Limb (tissue), 2 donors: ENCODE measurements at regions not wholly inside any gene's neighbourhood (a gene's known extent, or its start where the extent isn't known, plus 50 kb on each side); places are given as distances from the start of the nearest gene placed in this dataset.
A peak's percentile ranks its signal among the peaks of the same experiment; 100 is the strongest.
"Not testable (repeated sequence)": the region's sequence is repeated elsewhere in the genome, so short reads cannot be mapped to it uniquely, and the experiment has no call there.

Experiments
- DNase-seq, 2 donors: peaks; one replicate each; pipeline ENCODE4 v3.0.0-alpha.2; 2016; ENCODE audit errors: extremely low spot score in 2 of 2

DNA sequence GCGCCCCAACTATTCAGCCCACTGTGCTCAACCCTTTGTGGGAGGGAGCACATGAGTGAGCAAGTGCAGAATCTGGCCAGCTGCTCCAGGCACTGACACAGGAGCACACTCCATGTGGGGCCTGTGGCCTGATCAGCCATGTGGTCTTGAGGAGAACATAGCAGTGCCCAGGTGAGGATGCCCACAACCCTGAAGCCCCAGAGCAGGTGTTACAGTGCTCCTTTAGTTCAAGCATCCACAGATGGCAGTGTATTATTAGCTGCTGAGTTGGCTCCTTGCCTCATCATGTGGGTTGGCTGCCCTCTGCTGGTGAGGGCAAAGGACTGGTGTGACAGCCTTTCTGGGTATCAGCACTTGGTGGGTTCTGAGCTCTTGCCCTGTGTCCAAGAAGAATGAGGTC lies 1588.2 kb downstream of the SI start:
- DNase-seq: no peak

DNA sequence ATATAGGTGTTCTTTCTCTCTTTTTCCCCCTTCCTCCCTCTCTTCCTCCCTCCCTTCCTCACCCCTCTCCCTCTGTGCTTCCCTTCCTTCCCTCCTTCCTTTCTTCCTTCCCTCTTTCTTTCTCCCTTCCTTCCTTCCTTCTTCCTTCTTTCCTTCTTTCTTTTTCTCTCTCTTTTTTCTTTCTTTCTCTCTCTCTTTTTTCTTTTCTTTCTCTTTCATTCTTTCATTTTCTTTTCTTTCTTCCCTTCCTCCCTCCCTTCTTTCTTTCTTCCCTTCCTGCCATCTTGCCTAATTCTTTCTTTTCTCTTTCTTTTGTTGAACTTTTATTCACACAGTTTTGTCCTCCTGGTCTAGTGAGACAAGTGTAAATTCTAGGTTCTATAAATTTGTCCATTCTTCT lies 1595.6 kb downstream of the SI start:
- no peak for DNase-seq

DNA sequence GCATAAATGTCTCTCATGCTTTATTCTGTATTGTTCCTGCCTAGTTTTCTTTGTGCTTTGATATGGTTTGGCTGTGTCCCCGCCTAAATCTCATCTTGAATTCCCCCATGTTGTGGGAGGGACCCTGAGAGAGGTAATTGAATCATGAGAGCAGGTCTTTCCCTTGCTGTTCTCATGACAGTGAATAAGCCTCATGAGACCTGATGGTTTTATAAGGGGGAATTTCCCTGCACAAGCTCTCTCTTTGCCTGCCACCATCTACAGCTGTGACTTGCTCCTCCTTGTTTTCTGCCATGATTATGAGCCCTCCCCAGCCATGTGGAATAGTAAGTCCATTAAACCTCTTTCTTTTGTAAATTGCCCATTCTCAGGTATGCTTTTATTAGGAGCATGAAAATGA lies 1596.6 kb downstream of the SI start:
- no peak for DNase-seq

DNA sequence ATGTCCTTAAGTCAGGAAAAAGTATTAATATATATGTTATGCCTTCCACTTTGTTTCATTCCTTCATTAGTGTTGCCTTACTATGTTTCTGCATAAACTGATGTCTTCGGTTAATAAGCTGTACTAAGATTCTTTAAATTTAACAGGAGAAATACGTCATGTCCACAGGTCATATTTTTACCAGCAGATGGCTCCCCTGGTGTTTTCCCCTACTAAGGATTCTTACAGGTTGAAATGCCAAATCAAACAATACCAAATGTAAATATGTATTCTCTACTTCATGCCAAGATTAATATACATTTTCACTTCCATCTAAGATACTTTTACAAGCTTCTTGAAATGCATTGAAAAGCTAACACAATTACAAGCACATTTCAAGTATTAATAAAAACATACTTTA lies 1602.1 kb downstream of the SI start:
- DNase-seq: no peak

DNA sequence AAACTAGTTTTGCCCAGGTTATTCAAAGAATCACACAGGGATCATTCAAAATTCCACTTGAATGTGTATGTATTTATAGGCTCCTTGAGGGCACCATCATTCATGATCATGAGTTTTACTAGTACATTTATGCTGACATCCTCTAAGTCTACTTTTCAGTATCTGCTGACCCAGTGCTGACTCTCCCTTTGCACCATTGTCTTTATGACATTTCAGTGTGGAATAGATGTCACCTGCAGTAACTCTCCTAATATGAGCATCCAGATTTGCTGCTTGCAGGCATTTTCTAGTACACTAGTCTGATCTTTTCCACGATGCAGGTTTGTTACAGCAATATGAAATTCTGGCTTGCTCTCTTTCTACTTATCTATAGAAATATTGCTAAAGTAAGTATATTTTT lies 1603.5 kb downstream of the SI start:
- no peak for DNase-seq

DNA sequence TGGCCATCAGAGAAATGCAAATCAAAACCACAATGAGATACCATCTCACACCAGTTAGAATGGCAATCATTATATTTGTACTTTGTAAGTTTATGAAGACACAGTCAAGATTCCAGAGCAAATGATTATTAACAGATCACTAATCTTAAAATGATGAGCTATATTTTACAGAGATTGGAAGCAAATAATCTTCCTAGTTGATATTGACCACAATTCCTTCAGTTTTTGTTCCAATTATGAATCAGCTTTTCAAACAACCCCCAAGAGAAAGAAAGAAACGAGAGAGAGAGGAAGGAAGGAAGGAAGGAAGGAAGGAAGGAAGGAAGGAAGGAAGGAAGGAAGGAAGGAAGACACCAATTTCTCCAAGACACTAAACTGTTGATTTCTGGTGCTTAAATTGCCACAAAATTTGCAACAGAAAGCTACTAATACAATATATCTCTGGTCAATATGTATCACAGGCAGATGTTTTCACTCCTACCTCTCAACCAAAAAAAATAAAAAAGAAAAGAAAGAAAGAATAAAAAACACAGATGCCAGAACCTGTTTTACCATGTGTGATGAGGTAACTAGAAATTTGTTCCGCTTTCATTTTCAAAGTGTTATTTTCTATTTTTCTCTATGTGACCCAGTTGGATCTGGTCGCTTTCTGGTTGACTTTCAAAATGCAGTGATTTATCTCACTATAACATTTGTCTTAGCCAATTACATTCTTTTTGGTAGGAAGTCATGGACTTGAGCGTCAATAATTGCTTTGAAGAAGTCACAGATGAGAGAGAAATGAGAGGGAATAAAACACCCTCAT lies 1609.6 kb downstream of the SI start:
- DNase-seq: no peak

DNA sequence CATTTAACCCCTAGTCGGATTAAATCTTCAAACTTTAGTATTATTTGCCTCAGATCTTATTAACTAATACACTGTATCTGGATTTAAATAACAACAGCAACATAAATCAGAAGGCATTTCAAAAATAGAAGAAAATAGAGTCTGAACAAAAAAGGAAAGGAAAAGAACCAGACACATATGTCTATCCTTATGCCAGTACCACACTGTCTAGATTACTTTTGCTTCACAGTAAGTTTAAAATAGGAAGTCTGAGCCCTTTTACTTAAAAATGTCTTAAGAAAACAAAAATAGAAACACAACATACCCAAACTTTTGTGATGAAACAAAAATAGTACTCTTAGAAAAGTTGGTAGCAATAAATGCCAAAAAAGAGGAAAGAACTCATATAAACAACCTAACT lies 1615.8 kb downstream of the SI start:
- no peak for DNase-seq

DNA sequence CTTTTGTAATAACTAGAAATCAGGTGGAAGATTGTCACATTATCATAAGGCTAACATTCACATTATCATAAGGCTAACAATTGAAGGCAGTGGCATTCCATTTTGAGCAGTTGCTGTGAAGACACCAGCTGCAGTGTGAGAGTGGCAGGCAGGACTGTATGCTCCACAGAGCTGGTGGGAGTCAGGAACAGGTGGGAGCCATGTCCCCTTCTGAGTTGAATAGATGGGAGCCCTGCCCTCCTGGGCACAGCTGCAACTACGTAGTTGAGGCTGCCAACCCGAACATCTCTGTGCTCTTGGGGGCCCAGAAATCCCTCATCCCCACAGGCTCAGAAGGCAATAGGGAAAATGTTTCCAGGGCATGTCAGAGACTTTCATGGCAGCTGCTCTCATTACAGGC lies 1627.6 kb downstream of the SI start:
- peak; percentile 29 to 30 for DNase-seq

DNA sequence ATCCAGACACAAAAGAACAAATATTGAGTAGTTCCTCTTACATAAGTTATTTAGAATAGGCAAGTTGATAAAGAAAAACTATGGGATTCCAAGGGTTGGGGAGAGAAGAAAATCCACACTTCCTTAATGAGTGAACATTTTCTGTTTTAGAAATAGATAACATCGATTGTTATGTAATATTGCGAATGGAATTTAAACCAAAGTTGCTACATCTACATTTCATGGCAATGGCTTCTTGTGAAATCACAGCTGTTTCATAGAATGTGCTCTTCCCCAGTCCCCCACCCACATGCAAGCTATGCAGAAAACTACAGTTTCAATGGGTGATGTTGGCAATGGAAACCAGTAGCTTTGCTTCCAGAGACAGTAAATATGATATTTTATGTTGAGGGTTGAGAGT lies 1639.5 kb downstream of the SI start:
- DNase-seq: no peak

DNA sequence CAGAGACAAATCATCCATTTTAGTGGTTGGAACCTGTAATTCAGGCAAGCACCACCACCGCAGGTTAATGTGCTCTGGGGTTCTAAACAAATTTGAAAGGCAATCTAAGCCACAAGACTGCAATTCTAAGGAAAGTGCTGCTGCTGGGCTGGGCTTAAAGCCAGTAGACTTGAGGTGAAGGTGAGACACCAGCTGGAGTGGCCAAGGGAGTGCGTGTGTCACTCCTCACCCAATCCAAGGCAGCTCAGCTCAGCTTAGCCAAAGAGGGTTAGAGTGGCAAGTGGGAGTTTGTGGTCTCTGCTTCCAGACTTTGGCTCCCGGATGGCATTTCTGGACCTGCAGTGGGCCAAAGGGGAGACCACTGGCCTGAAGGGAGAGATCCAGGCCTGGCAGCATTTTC lies 1655.6 kb downstream of the SI start:
- DNase-seq: no peak

DNA sequence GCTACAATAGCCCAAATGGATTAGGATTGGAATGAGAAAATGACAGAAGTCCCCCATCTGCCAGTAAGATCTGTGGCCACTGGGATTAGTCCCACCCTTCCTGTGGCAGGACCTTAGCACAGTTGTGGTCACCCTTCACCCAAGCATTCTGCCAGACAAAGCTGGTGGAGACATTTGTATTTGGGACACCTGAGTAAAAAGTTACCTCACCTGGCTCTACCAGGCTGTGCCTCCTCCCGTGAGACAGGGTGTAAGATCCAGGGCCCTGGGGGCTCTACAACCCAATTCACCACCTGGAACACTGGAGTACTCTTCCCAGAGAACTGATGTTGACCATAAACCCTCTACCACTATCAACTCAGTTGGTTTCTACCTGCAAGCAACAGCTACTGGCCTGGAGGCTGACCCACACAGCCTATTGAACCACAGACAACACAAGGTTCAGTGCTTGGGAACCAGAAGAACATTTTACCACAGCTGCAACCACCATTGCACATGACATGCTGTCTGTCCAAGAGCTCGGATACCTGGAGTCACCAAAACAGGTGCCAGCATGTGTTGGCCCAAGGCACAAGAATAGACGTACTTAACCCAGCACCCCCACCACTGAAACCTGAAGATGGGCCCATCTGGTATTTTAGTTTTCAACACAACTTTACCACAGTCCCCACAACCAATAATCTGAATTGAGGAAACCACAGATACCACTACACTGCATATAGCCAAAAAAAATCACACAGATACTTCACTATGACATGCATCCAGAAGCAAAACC lies 1686.7 kb downstream of the SI start:
- no peak for DNase-seq

DNA sequence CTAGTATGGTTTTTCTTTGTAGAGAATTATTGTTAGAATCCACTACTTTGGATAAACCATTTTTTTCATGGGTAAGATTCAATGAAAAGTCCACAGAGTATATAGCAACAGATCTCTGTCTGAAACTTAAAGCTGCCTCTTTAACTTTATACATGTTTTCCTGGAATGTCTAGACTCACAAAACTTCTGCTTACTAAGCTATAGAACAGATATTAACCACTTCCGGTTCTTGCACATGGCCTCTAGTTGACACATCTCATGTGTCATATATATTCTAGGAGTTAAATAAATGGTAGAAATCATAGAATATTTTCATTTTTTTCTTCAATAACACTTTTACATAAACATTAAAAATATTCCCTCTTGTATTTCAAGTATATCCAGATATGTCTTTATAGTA lies 1693.9 kb downstream of the SI start:
- no peak for DNase-seq

DNA sequence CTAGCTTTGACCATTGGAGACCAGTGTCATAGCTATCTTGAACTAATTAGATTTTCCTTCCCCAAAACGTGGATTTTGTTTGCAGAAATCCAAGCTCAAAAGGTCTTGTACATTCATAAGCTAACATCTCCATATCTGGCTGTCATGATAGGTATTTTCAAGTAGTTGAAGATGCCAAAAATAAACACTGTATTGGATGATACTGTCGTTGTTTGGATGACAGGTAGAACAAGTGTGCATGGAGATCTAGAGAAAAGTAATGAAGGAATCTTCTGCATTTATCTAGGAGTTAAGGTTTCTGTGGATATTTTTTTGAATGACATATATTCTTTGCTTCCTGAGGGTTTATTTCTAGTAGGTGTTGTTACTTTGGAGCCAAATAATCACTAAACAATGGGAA lies 1696.1 kb downstream of the SI start:
- no peak for DNase-seq

DNA sequence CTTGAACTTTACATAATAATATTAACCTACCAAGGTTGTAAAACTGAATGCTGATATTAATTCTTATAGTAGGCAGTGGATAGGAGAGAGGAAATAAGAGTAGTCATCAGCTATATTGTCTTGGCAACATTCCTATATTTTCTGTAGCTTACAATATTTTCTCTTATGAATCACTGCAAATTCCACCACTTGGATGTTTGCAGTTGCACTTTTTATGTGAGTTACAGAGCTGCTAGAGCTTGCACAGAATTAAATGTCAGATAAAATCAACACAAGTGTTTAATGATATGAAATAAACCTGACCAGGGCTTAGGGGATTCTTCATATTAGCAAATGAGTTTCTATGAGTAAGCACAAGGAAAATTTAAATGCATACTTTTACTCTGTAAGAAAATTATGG lies 1710.1 kb downstream of the SI start:
- DNase-seq: peak in 1 of 2 donors; percentile 31

DNA sequence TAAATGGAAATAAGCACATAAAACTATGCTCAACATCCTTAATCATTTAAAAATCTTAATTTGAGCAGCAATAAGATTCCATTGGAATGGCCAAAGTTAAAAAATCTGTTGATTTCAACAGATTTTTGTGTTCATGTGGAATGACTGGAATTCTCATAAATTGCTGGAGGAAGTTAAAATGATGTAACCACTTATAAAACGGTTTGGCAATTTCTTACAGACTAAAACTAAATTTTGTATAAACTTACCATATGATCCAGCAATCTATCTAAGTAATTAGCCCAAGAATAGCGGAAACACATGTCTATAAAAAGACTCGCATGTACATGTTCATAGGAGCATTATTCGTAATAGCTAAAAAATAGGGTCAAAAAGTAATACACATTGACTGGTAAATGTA lies 1713.6 kb downstream of the SI start:
- DNase-seq: no peak

DNA sequence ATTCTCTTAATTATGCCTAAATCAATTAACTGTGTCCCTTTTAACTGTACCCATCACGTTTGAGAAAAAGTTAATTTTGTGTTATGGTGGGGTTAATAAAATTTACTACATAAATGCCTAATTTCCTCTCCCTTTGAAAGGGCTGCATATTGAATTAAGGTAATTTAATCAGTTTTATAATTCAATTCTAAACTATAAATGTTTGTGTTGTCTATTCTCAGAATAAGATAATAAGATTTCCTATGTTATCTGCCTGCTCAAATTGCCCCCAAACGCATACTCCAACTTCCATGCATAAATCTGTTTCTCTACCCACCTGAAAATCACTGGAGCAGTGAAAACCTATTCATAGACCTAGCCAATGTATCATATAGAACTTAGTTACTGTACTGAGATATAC lies 1716.1 kb downstream of the SI start:
- DNase-seq: no peak

DNA sequence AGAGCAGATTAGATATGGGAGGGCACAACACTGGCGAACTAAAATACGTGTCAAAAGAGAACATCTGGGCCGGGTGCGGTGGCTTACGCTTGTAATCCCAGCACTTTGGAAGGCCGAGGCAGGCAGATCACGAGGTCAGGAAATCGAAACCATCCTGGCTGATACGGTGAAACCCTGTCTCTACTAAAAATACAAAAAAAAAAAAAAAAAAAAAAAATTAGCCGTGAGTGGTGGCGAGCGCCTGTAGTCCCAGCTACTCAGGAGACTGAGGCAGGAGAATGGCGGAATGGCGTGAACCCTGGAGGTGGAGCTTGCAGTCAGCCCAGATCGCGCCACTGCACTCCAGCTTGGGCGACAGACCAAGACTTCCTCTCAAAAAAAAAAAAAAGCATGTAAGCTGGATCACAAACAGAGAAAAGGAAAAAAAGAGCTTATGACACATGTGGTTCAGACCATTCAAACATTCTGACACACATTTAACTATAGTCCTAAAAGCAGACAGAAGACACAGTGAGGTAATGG lies 1716.9 kb downstream of the SI start:
- DNase-seq: not testable (repeated sequence)

DNA sequence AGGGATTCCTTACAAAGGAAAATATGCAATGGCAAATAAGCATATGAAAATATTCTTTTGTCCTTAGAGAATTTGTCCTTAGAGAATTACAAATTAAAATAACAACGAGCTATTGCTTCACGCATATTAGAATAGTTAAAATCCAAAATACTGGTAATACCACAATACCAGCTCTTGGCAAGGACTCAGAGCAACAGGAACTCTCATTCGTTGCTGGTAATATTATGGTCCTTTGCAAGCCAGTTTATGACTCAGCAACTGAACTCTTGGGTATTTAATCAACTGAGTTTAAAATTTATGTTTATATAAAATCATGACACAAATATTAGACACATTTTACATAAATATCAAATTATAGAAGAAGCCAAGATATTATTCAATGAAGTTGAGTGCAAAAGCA lies 1730.4 kb downstream of the SI start:
- DNase-seq: no peak

DNA sequence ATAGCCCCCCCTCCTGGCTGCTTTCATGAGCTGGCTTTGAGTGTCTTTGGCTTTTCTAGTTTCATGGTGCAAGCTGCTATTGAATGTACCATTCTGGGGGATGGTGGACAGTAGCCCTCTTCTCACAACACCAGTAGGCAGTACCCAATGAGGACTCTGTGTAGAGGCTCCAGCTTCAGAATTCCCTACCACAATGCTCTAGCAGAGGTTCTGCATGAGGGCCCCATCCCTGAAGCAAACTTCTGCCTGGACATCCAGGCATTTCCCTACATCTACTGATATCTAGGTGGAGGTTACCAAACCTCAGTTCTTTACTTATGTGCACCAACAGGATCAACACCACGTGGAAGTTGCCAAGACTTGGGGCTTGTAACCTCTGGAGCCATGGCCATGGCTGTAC lies 1742.9 kb downstream of the SI start:
- no peak for DNase-seq

DNA sequence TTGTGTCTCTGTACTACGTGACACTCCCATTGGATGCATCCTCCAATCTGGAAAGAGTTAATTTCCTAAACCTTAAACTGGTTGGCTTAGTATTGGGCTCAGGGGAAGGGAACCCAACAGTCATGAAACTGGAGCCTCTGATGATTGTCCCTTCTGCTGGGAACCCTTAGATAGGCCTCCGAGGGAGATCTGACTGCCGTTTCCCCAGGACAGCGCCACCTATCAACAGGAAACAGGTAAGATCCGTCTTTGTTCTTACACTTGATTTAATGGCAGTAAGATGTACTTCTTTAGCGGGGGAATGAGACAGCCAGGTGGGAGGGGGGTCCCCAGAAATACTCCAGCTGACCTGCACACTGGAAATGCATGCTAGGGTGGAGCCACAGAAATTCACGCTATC lies 1749.6 kb downstream of the SI start:
- DNase-seq: no peak

DNA sequence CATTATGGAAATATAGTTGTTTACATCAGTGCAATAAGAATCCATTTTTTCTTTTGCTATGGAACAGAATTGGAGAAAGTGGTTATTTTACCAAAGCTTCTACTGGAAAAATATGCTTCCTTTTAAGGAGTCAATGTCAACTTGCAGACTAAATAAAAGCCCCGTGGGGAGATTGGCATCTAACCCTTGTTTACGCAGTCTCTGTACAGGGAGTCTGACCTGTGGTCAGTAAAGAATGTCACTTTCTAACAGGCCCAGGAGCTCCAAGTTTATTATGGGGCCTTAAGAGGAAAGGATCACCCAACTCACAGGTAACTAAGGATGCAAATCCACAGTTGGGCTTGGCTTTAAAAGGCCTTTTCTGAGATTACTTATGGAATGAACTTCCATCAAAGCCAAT lies 1751.2 kb downstream of the SI start:
- no peak for DNase-seq

DNA sequence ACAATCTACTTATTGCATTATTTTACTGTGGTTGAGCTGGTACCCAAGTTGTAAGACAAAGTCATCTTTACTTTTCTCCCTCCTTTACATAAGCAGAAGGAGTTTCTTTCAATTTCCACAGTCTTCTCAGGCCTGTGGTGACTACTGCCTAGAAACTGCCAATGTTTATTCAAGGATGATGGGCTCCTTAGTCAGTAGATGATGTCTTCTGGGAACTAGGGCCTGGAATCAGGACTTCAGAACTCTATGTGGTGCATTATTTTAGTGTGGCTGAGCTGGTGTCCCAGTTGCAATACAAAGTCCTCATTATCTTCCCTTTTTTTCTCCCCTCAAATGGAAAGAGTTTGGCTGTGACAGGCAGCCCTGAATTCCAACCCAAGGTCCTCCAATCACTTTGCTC lies 1762.5 kb downstream of the SI start:
- no peak for DNase-seq

DNA sequence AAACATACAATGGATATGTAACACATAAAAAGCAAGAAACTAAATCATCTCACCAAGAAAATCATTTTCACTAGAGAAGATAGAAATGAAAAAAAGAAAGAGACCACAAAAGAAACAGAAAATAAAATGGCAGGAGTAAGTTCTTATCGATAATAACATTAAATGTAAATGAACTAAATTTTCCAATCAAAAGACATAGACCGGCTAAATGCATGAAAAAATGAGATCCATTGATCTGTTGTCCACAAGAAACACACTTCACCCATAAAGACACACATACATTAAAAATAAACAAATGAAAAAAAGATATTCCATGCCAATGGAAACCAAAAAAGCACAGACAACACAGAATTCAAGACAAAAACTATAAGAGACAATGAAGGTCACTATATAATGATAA lies 1771.9 kb downstream of the SI start:
- no peak for DNase-seq
